ENCODE measurements at regions not wholly inside any gene's neighbourhood (a gene's known extent, or its start where the extent isn't known, plus 50 kb on each side); places are given as distances from the start of the nearest gene placed in this dataset.
"Not testable (repeated sequence)": the region's sequence is repeated elsewhere in the genome, so short reads cannot be mapped to it uniquely, and the experiment has no call there.

GRCh38 chr2:155675920-155676319, 656.6 kb downstream of the NR4A2 start:
- DNase-seq (ENCODE audit: low spot score): no peak

GRCh38 chr2:155665704-155666103, 666.8 kb downstream of the NR4A2 start:
- no peak for DNase-seq (ENCODE audit: low spot score)

- DNase-seq (ENCODE audit: low spot score): no peak
Observed at GRCh38 chr2:155663265-155663664, 669.3 kb downstream of the NR4A2 start.

GRCh38 chr2:155662224-155662623, 670.3 kb downstream of the NR4A2 start:
- no peak for DNase-seq (ENCODE audit: low spot score)

- peak; percentile 6 for DNase-seq (ENCODE audit: low spot score)
Observed at GRCh38 chr2:155653176-155653575, 679.3 kb downstream of the NR4A2 start.

- no peak for DNase-seq (ENCODE audit: low spot score)
Observed at GRCh38 chr2:155651851-155652250, 680.7 kb downstream of the NR4A2 start.

- DNase-seq (ENCODE audit: low spot score): no peak
Observed at GRCh38 chr2:155645791-155646190, 686.7 kb downstream of the NR4A2 start.

GRCh38 chr2:155643056-155643775, 689.3 kb downstream of the NR4A2 start:
- no peak for DNase-seq (ENCODE audit: low spot score)

GRCh38 chr2:155633887-155634570, 698.5 kb downstream of the NR4A2 start:
- DNase-seq (ENCODE audit: low spot score): no peak

GRCh38 chr2:155633060-155633839, 699.3 kb downstream of the NR4A2 start:
- DNase-seq (ENCODE audit: low spot score): no peak

- DNase-seq (ENCODE audit: low spot score): no peak
Observed at GRCh38 chr2:155630760-155631159, 701.8 kb downstream of the NR4A2 start.

- DNase-seq (ENCODE audit: low spot score): no peak
Observed at GRCh38 chr2:155622443-155622842, 710.1 kb downstream of the NR4A2 start.

GRCh38 chr2:155600914-155601760, 731.4 kb downstream of the NR4A2 start:
- DNase-seq (ENCODE audit: low spot score): no peak

GRCh38 chr2:155600296-155600695, 732.2 kb downstream of the NR4A2 start:
- DNase-seq (ENCODE audit: low spot score): no peak

GRCh38 chr2:155599834-155600233, 732.7 kb downstream of the NR4A2 start:
- DNase-seq (ENCODE audit: low spot score): no peak

GRCh38 chr2:155583674-155584195, 748.8 kb downstream of the NR4A2 start:
- DNase-seq (ENCODE audit: low spot score): no peak

GRCh38 chr2:155574941-155575340, 757.6 kb downstream of the NR4A2 start:
- DNase-seq (ENCODE audit: low spot score): peak; percentile 6

- no peak for DNase-seq (ENCODE audit: low spot score)
Observed at GRCh38 chr2:155547571-155547970, 785.0 kb downstream of the NR4A2 start.

GRCh38 chr2:155546721-155547555, 785.6 kb downstream of the NR4A2 start:
- DNase-seq (ENCODE audit: low spot score): no peak

GRCh38 chr2:155539028-155539427, 793.5 kb downstream of the NR4A2 start:
- not testable (repeated sequence) for DNase-seq (ENCODE audit: low spot score)

- DNase-seq (ENCODE audit: low spot score): no peak
Observed at GRCh38 chr2:155528034-155528433, 804.5 kb downstream of the NR4A2 start.
